Testis (tissue), 2 donors: ENCODE measurements at regions not wholly inside any gene's neighbourhood (a gene's known extent, or its start where the extent isn't known, plus 50 kb on each side); places are given as distances from the start of the nearest gene placed in this dataset.

Experiments
- DNase-seq: peaks from one replicate; pipeline ENCODE4 v3.0.0-alpha.2; 2019
- H3K27ac ChIP-seq, 2 donors: fragments of 200-600 bp; sonication (generic); one replicate each; pipeline ENCODE4 v1.5.1; 2019
- H3K27me3 ChIP-seq: fragments of 200-600 bp; sonication (generic); one replicate; pipeline ENCODE4 v1.5.1; 2019
- H3K36me3 ChIP-seq: fragments of 200-600 bp; sonication (generic); one replicate; pipeline ENCODE4 v1.5.1; 2017; ENCODE audit warnings: low read depth; ENCODE audit errors: missing control alignments
- H3K4me1 ChIP-seq: fragments of 200-600 bp; sonication (generic); one replicate; pipeline ENCODE4 v1.5.1; 2019
- H3K4me3 ChIP-seq, 2 donors: fragments of 200-600 bp; sonication (generic); one replicate each; pipeline ENCODE4 v1.5.1; 2017 to 2019
- H3K9me3 ChIP-seq: fragments of 200-600 bp; sonication (generic); one replicate; pipeline ENCODE4 v1.5.1; 2017
- CTCF ChIP-seq, 3 experiments: fragments of 450-650 bp in 2 of 3; fragments of 200-600 bp in 1 of 3; sonication (generic) in 1 of 3; IDR thresholded peaks; one replicate each; pipeline ENCODE4 v1.5.1; 2016 to 2019; ENCODE audit warnings: antibody characterized with exemption in 3 of 3, mild to moderate bottlenecking in 2 of 3, moderate library complexity in 1 of 3
- POLR2A ChIP-seq: fragments of 450-650 bp; IDR thresholded peaks from one replicate; pipeline ENCODE4 v1.6.1; 2017; ENCODE audit warnings: antibody characterized with exemption, mild to moderate bottlenecking, moderate library complexity
- WGBS, 2 donors: methylation state at CpG; one replicate each; pipeline ENCODE4 v1.1.5; 2018; 5-methylcytosine and 5-hydroxymethylcytosine counted together
- intact Hi-C: fragments of 100-400 bp; cut with DNase I; formaldehyde crosslinking; loops from one replicate; pipeline ENCODE4 v1.15.1; 2023; ENCODE audit warnings: low total_unique reads

- no peak for TF ChIP-seq CTCF (IDR thresholded peaks at IDR 0.05)
- no peak for TF ChIP-seq POLR2A
- intact Hi-C loops, result no loop called here
- Histone ChIP-seq H3K27me3 (no peaks in the 10 kb centered on the region), H3K36me3 (no peaks in the 10 kb centered on the region), H3K4me1 (no peaks in the 10 kb centered on the region), H3K4me3 (no peak overlapping the region), H3K27ac (no peak overlapping the region), H3K9me3 (no peaks in the 10 kb centered on the region)
- DNase-seq, result no peak
- 83 to 100% methylated on average over 1 of the region's 1 CpG for WGBS, 2 donors
Measured at GRCh38 chr15:66962522-66962921, 102.9 kb upstream of the SMAD3 start.

GRCh38 chr15:66963084-66963483 is 102.3 kb upstream of the SMAD3 start:
- WGBS, 2 donors, result 92% methylated on average over 5 of the region's 5 CpGs

GRCh38 chr15:66963710-66964109 is 101.7 kb upstream of the SMAD3 start:
- TF ChIP-seq POLR2A (no peak), CTCF (IDR thresholded peaks at IDR 0.05) (no peak)
- no peaks in the 10 kb centered on the region for H3K9me3 ChIP-seq
- H3K27me3 ChIP-seq, result no peaks in the 10 kb centered on the region
- H3K4me1 ChIP-seq, result no peaks in the 10 kb centered on the region
- WGBS, 2 donors, result 87 to 100% methylated on average over 1 of the region's 1 CpG
- intact Hi-C loops, result no loop called here
- DNase-seq, result no peak
- no peak overlapping the region for H3K4me3 ChIP-seq
- H3K27ac ChIP-seq, result no peak overlapping the region
- no peaks in the 10 kb centered on the region for H3K36me3 ChIP-seq

More at GRCh38 chr15:66963084-66963483, 102.3 kb upstream of the SMAD3 start:
- Histone ChIP-seq H3K36me3 (no peaks in the 10 kb centered on the region), H3K27ac (no peak overlapping the region), H3K27me3 (no peaks in the 10 kb centered on the region), H3K4me1 (no peaks in the 10 kb centered on the region), H3K4me3 (no peak overlapping the region), H3K9me3 (no peaks in the 10 kb centered on the region)
- DNase-seq, result no peak
- intact Hi-C loops, result no loop called here
- TF ChIP-seq POLR2A, result no peak
- no peak for TF ChIP-seq CTCF (IDR thresholded peaks at IDR 0.05)

GRCh38 chr15:66964111-66964738 is 101.2 kb upstream of the SMAD3 start:
- DNase-seq, result no peak
- WGBS, 2 donors, result 95 to 96% methylated on average over 8 to 9 of the region's 9 CpGs
- no peaks in the 10 kb centered on the region for H3K4me1 ChIP-seq
- intact Hi-C loops, result no loop called here
- no peaks in the 10 kb centered on the region for H3K36me3 ChIP-seq
- TF ChIP-seq POLR2A (no peak), CTCF (IDR thresholded peaks at IDR 0.05) (no peak)
- no peaks in the 10 kb centered on the region for H3K9me3 ChIP-seq
- no peak overlapping the region for H3K4me3 ChIP-seq
- no peaks in the 10 kb centered on the region for H3K27me3 ChIP-seq
- no peak overlapping the region for H3K27ac ChIP-seq

- TF ChIP-seq POLR2A, result no peak
- no peak for TF ChIP-seq CTCF (IDR thresholded peaks at IDR 0.05)
- Histone ChIP-seq H3K4me1 (no peaks in the 10 kb centered on the region), H3K27ac (no peak overlapping the region), H3K4me3 (no peak overlapping the region), H3K27me3 (no peaks in the 10 kb centered on the region), H3K36me3 (no peaks in the 10 kb centered on the region), H3K9me3 (no peaks in the 10 kb centered on the region)
- DNase-seq, result no peak
- WGBS, 2 donors, result 92 to 96% methylated on average over 9 of the region's 9 CpGs
- intact Hi-C loops, result no loop called here
Measured at GRCh38 chr15:66964791-66965190, 100.6 kb upstream of the SMAD3 start.
